Caki2 (cell line): ENCODE measurements at regions not wholly inside any gene's neighbourhood (a gene's known extent, or its start where the extent isn't known, plus 50 kb on each side); places are given as distances from the start of the nearest gene placed in this dataset.
A peak's percentile ranks its signal among the peaks of the same experiment; 100 is the strongest.

Experiments
- DNase-seq: peaks from one replicate; pipeline ENCODE4 v3.0.0-alpha.2; 2015; ENCODE audit warnings: low read depth
- in situ Hi-C: cut with HindIII; loops from 2 replicates; pipeline ENCODE4 v1.10.0; 2016; ENCODE audit warnings: low sequenced_read_pairs, low pct_unique_long_range_greater_than_20kb, mixed read lengths

DNA sequence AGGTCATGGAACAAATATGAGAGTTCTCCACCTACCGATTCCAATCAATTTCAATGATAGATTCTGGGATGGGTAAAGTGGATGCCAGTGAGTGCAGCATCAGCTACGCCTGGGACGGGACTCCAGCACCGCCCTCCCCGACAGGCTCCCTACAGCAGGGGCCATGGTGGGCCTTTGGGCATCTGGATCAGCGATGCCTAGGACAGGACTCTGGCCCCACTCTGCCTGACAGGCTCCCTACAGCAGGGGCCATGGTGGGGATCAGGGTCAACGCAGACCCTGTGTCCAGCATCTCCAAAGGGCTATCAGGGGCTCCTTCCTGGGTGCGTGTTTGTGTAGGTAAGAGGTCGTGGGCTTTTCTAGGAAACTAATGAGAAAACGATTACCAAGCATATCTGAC, 111.2 kb upstream of the TCERG1L start:
- in situ Hi-C loops, result no loop called here
- no peak for DNase-seq

- in situ Hi-C loops, result no loop called here
- DNase-seq, result no peak
Measured at GRCh38 chr10:131424053-131424452, 112.5 kb upstream of the TCERG1L start.

- no peak for DNase-seq
- in situ Hi-C loops, result no loop called here
Measured at GRCh38 chr10:131424836-131425491, 113.4 kb upstream of the TCERG1L start.

GRCh38 chr10:131425752-131426533, 114.4 kb upstream of the TCERG1L start:
- in situ Hi-C loops, result no loop called here

DNA sequence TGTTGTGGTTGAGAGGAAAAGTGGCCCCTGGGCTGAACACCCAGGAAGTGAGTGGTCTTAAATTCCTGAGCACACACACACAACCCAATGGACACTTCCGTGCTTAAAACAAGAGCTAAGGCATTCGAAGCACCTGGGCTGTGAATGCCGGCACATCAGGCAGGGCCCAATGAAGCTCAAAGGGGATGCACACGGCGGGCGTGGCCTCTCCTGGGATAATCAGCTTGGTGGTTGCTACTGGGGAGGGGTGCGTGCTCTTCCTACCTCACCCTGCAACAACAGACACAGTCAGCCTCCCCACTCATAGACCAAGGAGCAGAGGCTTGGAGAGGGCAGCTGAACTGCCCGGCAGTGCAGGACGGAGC, 115.0 kb upstream of the TCERG1L start:
- no peak for DNase-seq
- in situ Hi-C loops, result no loop called here

More at GRCh38 chr10:131425752-131426533, 114.4 kb upstream of the TCERG1L start:
- DNase-seq, result no peak

- no peak for DNase-seq
- in situ Hi-C loops, result no loop called here
Measured at GRCh38 chr10:131427281-131427680, 115.8 kb upstream of the TCERG1L start.

DNA sequence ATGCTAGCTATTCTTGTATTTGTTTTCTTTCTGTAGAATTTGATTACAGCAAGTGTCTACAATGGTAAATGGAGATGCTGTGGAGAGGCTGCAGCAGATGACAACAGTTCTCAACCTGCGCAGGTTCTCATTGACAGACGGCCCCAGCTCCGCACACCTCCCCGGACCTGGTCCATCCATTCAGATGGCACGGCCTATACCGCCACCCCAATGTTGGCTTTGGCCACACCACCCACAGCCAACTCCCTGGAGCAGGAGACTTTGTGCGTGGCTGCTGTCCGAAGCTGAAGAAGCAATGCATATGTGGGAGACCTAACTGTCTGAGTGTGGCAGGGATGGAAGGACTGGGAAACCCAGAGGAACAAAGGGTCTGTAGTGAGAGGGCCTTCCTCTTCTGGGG, 116.4 kb upstream of the TCERG1L start:
- in situ Hi-C loops, result no loop called here
- no peak for DNase-seq

DNA sequence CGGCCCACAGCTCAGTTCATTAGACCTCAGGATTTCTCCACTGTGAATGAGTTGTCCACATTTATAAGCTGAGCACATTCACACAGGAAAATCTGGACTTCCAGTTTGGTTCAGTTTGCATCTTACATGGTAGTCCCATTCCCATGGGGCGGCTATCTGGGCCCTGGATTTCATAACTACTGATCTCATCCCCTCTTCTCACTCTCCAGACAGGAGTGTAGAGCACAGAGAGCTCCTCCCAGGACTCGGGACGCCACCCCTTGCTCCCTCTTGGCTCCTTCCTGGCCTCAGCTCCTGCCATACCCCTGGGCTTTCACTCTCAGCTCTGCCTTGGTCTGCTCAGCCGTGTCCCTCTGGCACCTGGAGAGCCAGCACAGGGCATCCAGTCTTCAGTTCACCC, 117.6 kb upstream of the TCERG1L start:
- in situ Hi-C loops, result no loop called here
- no peak for DNase-seq

GRCh38 chr10:131429942-131430341, 118.4 kb upstream of the TCERG1L start:
- in situ Hi-C loops, result no loop called here
- no peak for DNase-seq

GRCh38 chr10:131430716-131431412, 119.3 kb upstream of the TCERG1L start:
- in situ Hi-C loops, result no loop called here
- no peak for DNase-seq

- in situ Hi-C loops, result no loop called here
- DNase-seq, result no peak
Measured at GRCh38 chr10:131431533-131431932, 120.0 kb upstream of the TCERG1L start.

GRCh38 chr10:131431978-131432690, 120.6 kb upstream of the TCERG1L start:
- DNase-seq, result no peak

DNA sequence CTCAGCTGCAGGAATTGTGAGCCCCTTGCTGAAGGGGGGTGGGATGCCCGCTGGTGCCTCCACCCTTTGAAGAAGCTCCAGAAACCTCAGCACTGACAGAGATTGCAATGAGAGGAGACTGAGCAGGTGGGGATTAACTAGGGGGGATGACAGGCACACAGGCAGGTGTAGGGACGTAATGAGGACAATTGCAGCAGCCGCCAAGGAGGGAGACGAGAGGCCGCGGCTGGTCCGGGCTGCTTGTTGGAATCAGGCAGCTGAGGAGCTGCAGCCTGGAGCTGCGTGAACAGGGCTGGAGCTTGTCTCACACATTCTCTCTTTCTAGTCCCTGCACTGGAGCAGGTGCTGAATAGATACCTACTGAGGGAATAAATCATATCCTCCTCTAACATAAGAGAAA, 122.0 kb upstream of the TCERG1L start:
- no peak for DNase-seq
- in situ Hi-C loops, result no loop called here

More at GRCh38 chr10:131431978-131432690, 120.6 kb upstream of the TCERG1L start:
- in situ Hi-C loops, result no loop called here

GRCh38 chr10:131435232-131435631, 123.7 kb upstream of the TCERG1L start:
- DNase-seq, result no peak
- in situ Hi-C loops, result no loop called here

- peak; percentile 12 for DNase-seq
- in situ Hi-C loops, result no loop called here
Measured at GRCh38 chr10:131435760-131436457, 124.4 kb upstream of the TCERG1L start.

- in situ Hi-C loops, result no loop called here
- peak; percentile 10 for DNase-seq
Measured at GRCh38 chr10:131436458-131436857, 124.9 kb upstream of the TCERG1L start.

DNA sequence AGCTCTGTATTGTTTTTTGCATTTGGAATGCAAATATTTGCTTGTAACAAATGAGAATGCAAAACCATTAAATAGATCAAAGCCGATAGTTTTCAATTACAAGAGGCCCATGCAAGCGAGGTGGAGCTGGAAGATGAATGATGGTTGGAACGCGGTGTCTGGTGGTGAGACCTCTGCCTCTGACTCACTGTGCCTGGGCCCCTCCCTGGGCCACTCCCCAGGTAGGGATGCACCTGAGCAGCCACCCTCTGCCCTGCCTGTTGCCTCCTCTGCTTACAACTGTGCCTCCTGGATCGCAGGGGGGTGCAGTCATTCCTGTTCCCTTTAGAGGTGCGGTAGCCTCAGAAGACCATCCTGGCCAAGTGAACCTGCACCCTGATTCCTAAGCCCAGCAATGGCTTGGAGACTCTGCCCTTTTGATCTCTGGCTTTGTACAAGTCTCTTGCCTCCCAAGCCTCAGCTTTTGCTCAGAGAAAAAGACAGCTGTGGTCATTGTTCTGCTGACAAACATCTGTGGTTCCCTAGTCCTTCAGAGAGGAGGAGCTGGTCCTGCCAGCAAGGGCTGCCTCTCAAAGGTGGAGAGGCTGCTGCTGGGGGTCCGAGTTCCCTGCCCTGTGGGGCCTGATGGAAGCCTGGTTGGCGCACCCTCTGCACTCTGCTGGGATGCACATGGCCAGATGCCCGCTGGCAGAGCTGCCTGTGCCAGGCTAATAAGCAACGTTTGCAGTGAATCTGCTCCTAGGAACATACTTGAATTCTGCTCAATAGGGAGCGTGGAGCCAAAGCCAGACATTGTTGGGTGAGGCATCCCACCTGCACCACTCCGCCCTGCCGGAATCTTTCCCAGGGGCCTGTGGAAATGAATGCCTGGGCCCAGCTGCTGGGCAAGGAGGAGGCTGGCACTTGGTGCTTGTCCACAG, 126.3 kb upstream of the TCERG1L start:
- in situ Hi-C loops, result no loop called here
- no peak for DNase-seq
